ENCODE measurements at regions not wholly inside any gene's neighbourhood (a gene's known extent, or its start where the extent isn't known, plus 50 kb on each side); places are given as distances from the start of the nearest gene placed in this dataset.

DNA sequence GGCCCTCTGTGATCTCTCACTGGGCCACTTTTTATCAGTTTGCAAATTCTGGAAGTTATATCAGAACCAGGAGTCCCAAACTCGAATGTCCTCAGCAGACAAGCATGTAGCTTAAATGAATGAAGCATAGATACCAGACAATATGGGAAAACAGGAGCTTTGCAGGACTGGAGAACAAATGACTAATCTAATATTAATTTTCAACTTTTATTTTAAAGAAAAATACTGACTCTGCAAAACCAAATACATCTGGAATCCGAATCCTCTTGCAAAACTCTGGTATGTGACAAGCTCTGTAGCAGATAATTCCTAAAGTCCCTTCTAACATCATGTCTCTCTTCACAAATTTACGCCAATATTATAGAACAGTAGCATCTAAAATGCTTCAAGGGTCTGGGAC is 427.4 kb downstream of the TTLL7 start:
- no peak for DNase-seq

DNA sequence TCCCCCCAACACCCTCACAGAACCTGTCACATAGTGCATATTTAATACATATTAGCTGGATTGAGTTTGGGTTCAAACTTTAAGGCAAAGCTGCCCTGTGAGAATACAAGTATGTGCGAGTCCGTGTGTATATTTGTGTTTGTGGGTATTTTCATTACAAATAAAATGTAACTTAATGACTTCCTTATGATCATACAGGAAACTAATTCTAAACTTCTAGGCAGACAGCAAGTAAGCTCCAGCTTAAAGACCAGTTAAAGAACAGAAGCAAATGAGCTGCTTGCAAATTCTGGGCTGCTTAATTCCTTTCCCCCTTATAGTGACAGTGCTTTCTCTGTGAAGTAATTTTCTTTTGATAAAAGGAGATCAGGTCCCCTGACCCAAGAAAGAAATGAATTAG is 437.6 kb downstream of the TTLL7 start:
- DNase-seq, result no peak

DNA sequence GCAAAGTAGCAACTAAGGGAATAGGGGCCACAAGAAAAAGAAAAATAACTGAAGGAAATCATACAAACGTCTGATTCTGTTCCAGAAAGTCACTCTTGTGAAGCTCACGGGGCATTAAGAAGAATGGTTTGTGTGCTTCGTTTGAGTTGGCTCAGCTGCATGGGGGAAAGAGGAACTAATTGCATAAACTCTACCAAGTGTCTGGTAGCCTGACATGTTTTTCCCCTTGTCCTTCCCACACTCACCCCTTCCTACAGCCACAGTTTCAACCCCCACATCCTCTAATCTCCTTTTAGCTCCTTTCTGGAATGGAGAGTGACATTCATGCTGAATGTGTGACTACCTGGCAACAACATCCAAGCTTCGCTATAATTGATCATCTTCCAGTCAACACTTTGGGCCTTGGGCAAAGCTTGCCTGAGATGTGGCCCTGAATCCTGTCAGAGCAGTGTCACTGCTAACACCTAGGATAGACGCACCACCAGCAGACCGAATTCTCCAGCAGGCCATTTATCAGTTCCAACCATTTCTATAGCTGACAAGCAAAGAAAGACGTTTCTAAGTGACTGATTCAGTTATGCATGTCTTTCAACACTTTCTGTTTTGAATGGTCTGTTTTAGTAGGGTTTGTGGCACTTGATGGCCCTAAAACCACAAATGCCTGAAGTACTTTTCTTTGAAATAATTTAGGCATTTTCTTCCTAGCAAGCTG is 439.6 kb downstream of the TTLL7 start:
- no peak for DNase-seq

DNA sequence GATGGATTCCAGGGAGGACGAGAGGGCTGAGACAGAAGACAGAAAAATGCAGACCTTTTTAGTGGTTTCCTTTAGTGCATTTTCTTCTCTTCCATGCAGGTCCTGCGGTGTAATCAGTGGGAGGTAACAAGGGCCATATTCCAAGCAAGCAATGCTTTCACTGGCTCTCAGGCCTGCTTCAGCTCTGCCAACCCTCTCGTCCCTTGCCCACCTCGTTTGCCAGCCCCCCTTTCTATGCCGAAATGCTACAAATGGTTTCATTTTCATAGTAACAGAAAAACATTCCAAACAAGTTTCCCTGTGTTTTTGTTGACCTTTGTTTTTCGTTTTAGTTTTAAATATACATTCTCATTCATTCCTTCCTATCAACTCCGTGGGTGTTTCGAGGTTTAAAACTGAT is 443.1 kb downstream of the TTLL7 start:
- DNase-seq, result no peak

DNA sequence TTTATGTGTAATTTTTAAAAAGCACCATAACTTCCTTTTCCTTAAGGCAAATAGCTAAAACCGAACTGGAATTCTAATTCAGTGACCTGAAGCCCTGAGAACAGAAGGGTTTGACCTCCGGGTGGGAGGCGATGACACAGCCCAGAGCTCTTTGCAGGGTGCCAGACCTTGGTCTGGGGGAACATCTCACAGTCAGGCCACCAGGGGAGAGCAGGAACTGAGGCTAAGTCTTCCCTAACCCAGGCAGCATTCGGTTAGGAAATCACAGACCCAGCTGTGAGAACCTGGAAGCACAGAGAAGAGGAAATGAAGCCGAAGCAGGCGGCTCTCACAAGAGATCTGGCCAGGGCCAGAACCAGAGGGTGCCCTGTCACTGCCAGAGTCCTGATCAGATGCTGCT is 444.8 kb downstream of the TTLL7 start:
- no peak for DNase-seq

DNA sequence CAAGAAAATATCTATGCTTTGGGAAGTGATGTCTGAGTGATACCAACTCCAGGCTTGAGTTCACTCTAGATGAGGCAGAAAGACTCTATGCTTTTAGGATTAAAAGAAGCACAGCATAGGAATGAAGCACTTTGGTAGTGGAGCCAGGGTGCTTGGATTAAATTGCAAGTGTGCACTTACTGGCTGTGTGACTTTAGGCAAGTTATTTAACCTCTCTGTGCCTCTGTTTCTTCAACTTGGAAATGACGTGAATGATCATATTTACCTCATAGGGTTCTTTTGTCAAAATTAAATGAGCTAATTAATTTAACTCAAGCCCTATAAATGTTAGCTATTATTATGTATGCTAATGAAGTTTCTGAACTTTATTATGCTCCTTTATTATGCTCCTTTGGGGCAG is 446.1 kb downstream of the TTLL7 start:
- DNase-seq, result no peak

DNA sequence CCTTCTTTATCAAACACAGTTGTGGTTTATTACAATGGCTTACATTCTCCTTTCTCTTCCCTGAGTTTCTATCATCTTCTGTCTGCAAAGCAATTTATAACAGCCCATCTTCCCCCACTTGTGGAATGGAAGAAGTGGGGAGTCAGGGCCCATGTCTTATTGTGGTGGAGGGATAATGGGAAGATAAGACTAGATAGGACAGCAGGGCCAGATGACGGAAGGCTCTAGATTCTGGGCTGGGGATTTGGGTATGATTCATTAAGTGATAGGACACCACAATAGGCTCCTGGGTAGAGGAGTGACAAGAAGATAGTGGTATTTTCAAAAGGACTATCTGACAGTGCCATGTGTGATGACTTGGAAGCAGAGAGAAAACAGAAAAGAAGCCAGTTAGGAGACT is 450.6 kb downstream of the TTLL7 start:
- no peak for DNase-seq

DNA sequence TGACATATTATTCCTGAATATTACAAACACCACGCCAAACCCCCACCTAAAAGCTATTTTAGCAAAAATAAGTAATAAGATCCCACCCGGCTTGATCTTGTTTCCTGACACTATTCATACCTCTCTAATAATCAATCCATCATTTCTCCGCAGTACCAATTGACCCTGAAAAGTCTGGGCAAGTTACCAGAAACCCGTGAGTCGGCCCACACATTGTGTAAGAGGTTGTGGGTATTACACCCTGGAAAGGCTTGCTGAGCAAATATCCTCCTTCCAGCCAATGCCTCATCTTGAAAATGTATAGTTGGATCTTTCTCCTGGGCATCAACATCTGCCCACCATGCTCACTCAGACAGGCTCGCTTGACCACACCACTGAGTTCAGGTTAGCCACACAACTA is 451.0 kb downstream of the TTLL7 start:
- no peak for DNase-seq

DNA sequence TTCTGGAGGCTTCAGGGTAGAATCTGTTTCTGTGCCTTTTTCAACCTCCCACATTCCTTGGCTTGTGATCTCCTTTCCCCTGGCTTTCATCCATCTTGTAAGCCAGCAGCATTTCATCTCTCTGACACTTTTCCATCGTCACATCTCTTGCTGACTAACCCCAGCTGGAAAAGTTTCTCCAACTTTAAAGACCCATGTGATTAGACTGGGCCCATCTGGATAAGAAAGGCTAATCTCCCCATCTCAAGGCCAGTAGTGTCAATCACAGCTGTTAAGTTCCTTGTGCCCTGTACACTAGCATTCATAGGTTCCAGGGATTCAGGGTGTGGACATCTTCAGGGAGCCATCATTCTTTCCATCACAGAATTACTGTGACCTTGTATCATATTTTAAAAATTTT is 452.1 kb downstream of the TTLL7 start:
- DNase-seq, result no peak

DNA sequence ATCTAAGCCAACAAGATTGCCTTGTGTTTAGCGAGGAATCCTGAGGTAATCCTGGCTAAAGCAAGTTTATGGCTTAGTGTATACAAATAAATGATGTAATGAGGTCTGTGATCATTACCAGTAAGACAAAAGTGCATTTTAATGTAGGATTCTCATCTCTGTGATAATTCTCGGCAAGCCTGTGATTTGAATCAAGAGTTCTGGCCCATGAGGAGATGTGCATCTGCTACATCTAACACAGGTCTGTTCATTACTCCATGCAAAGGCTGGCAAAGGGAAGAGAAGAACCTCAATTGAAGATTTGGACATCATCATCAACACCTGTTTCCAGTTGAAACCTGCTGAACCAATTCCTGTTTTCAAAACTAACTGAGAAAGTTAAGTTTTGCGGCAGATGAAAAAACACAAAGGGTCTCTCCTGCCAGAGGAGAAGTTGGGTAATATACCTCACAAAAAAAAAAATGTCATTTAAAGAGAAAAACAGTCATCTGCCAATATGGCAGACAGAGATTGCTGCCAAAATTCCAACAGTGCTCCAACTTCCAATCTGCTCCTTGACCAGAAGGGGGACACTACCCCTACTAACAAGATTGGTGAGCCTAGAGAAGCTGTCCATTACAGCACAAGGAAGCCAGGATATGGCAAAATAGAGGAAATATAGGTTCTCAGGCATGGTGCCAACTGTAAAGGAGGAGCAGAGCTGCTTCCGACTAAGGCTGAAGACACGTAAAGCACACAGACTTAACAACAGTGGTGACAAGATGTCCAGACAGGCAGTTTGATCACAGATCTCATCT is 453.7 kb downstream of the TTLL7 start:
- DNase-seq, result no peak

DNA sequence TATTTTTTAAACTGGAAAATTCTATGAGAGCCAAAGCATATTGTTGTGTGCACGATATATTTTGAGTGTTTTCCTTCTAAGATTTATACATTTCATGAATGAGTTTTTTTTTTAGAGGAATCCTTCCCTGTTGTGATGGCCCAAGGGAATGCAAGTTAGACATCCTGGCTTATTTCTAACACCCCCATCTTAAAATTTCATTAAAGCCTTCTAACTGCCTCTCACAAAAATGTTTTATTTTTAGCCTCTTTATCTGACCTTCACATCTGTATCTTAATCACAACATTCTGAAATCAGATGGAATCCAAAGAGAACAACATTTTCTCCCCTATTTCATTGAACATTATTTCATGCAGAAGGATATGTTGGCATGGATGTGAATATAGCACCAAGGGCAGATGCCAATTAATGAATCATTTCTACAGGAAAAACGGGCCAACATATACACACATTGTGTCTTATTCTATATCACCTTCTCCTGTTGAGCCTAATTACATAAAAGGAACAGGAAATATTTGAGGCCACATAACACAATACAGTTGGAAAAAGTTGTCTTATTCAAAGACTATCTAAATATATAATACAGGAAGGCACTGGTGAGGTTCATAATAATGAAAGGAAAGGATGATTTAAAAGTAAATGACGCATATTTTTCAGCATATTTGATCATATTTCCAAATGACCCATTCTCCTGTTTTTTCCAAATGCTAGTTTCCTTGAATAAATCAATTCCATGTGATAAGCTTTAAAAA is 455.5 kb downstream of the TTLL7 start:
- no peak for DNase-seq

DNA sequence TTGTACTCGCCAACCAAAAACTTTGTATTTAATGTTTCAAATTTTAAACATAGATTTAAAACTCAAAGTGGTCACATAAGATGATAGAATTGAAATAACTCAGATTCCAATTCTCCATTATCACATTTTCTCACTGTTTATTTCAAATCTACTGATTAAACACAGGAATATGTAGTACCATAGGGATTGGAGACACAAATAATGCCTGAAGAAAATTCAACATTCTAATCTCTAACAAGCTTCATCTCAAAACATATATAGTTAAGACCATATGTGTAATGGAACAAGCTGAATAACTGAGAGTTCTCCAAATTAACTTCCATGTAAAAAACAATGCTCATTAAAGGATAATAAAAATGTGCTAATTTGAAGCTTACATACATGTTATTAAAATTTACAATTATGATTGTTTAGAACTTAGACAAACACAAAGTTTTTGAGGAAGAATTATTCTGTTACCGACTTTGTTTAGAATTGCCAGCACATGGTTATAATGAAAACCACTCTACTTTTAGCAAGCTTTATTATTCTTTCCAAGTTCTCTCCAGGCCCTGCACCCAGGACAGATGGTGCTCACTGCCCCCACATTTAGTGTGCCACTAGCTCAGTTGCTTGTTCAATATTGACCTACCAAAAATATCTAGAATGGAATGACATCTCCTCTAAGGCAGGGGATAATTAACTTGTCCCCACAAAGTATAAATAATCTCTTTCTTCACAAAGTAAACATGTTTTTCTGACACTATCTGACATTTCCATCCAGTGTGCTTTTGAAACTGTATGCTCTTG is 467.2 kb downstream of the TTLL7 start:
- no peak for DNase-seq

DNA sequence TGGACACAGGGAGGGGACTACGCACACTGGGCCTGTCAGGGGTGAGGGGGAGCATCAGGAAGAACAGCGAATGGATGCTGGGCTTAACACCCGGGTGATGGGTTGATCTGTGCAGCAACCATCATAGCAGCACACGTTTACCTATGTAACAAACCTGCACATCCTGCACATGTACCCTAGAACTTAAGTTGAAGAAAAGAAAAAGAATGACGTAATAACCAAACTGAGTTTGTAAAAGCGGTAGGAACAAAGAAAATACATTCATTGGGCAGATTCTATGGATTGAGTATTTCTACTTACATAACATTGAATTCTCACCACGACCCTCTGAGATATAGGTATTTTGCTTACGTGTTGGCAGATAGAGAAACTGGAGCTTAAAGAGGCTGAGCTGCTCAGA is 468.4 kb downstream of the TTLL7 start:
- DNase-seq, result no peak

DNA sequence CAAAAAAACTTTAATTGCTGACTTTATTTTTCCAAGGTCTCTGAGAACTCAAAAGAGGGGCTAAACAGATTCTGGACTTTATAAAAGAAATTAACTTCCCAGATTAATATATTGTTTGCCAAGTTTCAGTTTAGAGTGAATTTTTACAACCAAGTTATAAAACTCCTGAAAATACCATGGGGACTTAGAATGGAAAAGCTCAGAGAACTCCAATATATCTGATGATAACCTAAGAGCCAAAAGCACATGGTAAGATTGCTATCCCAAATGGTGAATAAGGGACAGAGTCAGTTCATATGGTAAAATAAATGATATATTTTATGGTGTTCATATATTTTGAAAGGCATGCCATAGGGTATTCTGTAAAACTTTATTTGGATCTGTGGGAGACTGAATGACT is 470.9 kb downstream of the TTLL7 start:
- no peak for DNase-seq

DNA sequence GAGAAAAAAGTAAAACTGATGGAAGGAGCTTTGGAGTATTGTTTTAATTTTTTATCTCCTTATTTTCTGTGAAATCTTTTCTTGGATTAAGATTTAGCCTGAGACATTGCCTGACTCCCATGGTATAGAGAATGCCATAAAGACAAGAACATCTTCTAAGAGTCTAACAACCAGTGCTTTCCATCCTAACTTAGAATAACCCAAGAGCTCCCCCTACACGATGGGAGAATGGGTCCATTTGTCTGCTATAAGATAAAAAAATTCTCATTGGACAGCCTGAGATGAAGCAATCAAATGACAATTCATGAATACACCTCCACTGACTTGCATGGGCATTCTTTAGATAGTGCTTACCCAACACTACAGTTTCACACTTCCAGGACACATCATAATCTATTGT is 478.1 kb downstream of the TTLL7 start:
- DNase-seq, result no peak

DNA sequence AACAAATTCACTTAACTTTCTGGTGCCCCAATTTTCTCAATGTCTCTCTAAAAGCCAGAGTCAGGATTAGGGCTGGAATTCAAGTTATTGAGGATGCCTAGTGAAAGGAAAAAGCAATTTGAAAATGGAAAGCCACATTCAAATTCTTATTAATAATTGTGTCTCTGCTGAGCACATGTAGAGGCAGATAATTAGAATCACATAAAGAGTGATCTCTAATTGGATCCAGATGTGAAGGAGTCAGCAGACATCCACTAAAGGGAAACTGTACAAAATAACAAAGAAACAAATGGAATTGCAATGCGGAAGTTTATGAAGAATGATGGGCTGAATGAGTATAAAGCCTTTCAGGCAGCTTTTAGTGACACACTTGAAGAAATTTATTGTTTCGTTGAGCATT is 482.6 kb downstream of the TTLL7 start:
- no peak for DNase-seq

DNA sequence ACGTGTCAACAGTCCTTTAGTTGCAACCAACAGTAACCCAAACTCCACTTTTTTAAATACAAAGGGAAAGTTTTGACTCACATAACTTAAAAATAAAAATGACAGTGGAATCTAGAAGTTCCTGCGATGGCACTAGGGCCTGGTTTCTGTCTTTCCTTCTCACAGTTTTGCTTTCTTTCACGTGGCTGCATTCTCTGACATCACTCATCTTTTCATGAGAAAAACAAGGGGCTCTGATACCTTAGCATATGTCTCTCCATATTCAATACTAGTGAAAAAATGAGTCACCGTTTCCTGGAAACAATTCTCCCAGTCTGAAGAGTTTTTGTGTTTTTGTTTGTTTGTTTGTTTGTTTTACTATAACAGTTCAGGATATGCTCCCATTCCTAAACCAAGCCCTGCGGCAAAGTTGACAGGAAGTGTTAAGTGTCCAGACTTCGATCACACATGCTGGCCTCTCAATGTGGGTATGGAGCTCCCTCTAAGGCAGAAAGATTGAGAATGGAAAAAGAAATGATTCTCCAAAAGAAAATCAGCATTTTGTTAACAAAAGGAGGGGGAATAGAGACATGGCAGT is 483.3 kb downstream of the TTLL7 start:
- no peak for DNase-seq

DNA sequence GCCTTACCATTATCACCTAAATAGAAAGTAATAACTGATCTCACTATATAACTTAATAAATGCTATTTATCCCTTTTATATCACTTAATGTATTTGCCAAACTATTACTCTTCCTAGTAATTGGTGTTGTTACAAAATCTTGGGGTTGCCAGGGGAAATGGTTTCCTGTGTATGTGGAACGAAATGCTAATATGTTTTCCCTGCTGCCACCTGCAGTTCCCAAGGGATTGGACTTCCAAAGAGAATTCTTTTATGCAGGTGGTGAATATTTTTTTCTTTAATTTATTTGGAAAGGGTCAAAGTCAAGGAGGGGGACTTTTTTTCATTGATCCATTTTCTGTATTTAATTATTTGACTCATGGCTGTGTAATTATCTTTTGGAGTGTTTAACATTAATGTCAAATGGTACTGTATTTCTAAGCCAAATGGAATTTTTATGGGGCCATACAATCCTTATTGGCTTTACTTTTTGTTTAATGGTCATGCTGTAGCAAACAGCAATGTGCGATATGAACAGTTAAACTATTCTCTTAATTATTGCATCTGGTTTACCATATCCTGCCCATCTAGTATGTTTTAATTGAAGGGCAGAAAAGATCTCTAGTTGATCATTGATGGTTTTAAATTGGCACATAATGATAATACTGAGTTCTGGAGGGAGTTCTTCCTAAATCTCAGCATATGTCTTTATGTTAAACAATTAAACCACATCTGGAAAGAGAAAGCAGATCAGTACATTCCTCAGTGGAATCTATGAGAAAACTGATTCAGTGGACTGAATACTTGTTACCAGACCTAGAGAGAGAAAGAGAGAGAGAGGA is 486.3 kb downstream of the TTLL7 start:
- peak; percentile 8 for DNase-seq

DNA sequence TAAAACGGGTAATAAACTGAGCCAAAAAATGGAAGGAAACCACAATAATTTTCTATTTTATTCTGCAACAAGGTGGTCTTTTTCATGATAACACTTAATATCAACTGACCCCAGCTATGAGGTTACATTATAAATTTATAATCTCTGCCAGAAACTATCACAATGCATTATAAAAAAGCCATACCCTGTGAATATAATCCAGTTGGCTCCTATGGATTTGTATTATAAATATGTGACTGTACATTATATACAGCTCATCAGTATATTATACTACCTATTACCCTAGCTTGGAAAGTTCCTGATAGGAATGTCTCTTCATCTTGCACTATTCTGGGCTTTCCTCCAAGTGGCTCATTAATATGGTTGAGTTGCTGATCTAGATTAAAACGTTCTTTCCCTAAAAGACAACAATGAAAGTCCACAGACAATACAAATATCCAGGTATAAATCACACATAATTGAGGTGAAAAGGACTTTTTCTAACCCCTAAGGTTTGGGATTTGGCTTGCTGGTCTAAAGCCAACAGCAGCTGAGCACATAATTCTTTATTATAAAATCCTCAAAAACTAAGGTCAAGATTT is 487.7 kb downstream of the TTLL7 start:
- peak; percentile 69 for DNase-seq

DNA sequence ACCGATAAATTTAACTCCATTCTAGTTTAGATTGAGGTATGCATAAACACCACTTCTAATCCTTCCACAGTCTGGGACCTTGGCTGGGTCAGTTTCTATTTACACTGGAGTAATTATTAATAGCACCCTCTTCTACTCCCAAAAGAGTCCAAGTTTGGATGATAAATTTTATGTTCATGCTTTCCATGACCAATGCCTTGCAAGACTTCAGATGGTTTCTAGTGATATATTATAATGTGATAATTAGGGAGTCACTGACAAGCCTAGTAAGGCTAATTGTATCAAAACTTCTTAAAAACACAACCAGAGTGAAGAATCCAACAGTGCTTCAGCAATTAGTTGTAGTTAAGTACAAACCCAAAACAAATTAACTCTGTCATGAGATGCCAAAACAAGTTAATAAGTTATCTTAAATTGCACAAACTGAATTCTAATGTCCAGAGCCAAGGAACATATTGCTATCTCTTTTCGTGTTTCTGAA is 489.6 kb downstream of the TTLL7 start:
- no peak for DNase-seq

DNA sequence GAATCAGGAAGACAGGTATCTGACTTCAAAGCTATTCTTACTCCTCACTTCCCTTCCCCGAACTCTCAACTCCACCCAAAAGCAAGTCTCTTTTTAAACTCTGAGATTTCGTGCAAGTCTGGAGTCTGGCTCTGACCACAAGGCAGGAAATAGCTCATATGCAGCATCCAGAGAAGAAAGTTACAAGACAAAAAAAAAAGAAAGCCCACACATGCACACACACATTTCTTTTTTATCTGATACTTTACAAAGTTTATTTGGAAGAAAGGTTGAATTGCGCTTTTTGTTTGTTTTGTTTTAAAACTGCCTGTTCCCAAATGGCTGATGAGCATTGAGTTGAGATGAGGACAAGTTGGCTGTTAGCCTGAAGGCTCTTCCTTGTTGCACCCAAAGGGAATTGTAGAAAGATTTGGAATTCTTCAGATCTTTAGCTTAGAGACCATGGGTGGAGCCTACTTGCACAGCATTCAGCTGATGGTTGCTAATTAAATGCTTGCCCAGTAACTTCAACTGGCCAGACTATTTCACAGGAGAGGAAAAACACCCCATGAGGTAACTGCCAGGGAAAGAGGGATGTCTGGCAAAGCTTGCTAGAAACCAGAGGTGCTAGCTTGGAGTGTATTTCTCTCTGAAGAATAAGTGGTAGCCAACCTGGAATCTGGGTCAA is 490.3 kb downstream of the TTLL7 start:
- no peak for DNase-seq

All from DMS79 treated with DMSO at 0.1 percent for 48 hours (cell line).